GM21825 (cell line): ENCODE measurements at regions not wholly inside any gene's neighbourhood (a gene's known extent, or its start where the extent isn't known, plus 50 kb on each side); places are given as distances from the start of the nearest gene placed in this dataset.

Source experiments
- ATAC-seq: cut with Tn5 transposase; IDR thresholded peaks from one replicate; pipeline ENCODE4 v1.9.1; 2021; ENCODE audit warnings: mild to moderate bottlenecking, moderate library complexity; ENCODE audit not compliant: unreplicated experiment

- ATAC-seq = no peak
Observed at GRCh38 chr12:83210933-83211332, 524.2 kb downstream of the TMTC2 start.

- ATAC-seq = no peak
Observed at GRCh38 chr12:83199069-83199468, 512.4 kb downstream of the TMTC2 start.

- no peak for ATAC-seq
Observed at GRCh38 chr12:83198291-83199015, 511.7 kb downstream of the TMTC2 start.

GRCh38 chr12:83197483-83197914, 510.8 kb downstream of the TMTC2 start:
- ATAC-seq = no peak

GRCh38 chr12:83196694-83197350, 510.1 kb downstream of the TMTC2 start:
- no peak for ATAC-seq

- ATAC-seq = no peak
Observed at GRCh38 chr12:83190631-83191390, 504.1 kb downstream of the TMTC2 start.

GRCh38 chr12:83186419-83186818, 499.7 kb downstream of the TMTC2 start:
- ATAC-seq = no peak

- no peak for ATAC-seq
Observed at GRCh38 chr12:83185241-83185640, 498.5 kb downstream of the TMTC2 start.
